Suprapubic skin (tissue), 4 donors: ENCODE measurements at regions not wholly inside any gene's neighbourhood (a gene's known extent, or its start where the extent isn't known, plus 50 kb on each side); places are given as distances from the start of the nearest gene placed in this dataset.

Experiments used
- DNase-seq, 2 donors: peaks; one replicate each; pipeline ENCODE4 v3.0.0-alpha.2; 2019; ENCODE audit warnings: low spot score in 2 of 2
- H3K27ac ChIP-seq: fragments of 200-600 bp; sonication (generic); one replicate; pipeline ENCODE4 v1.5.1; 2019
- H3K27me3 ChIP-seq: fragments of 200-600 bp; sonication (generic); one replicate; pipeline ENCODE4 v1.5.1; 2019
- H3K36me3 ChIP-seq: fragments of 200-600 bp; sonication (generic); one replicate; pipeline ENCODE4 v1.5.1; 2019
- H3K4me1 ChIP-seq: fragments of 200-600 bp; sonication (generic); one replicate; pipeline ENCODE4 v1.5.1; 2019
- H3K4me3 ChIP-seq: fragments of 200-600 bp; sonication (generic); one replicate; pipeline ENCODE4 v1.5.1; 2019; ENCODE audit warnings: mild to moderate bottlenecking
- H3K9me3 ChIP-seq: fragments of 200-600 bp; sonication (generic); one replicate; pipeline ENCODE4 v1.5.1; 2019
- EP300 ChIP-seq: sonication (generic); formaldehyde crosslinking; IDR thresholded peaks from one replicate; pipeline ENCODE4 v1.6.1; 2017; ENCODE audit warnings: antibody characterized with exemption
- POLR2A ChIP-seq, 2 donors: fragments of 450-650 bp; IDR thresholded peaks; one replicate each; pipeline ENCODE4 v1.6.1; 2017; ENCODE audit warnings: antibody characterized with exemption in 2 of 2, mild to moderate bottlenecking in 2 of 2, moderate library complexity in 2 of 2
- POLR2AphosphoS5 ChIP-seq, 3 donors: sonication (generic); formaldehyde crosslinking; IDR thresholded peaks; one replicate each; pipeline ENCODE4 v1.6.1; 2017; ENCODE audit warnings: antibody characterized with exemption in 3 of 3
- WGBS: methylation state at CpG from one replicate; pipeline ENCODE4 v1.1.5; 2018; 5-methylcytosine and 5-hydroxymethylcytosine counted together
- TF ChIP-seq, protein P1 (sequence below), 2 donors: fragments of 200-600 bp in 1 of 2; fragments of 450-650 bp in 1 of 2; sonication (generic) in 1 of 2; IDR thresholded peaks; one replicate each; pipeline ENCODE4 v1.5.1; 2016 to 2019; ENCODE audit warnings: antibody characterized with exemption in 2 of 2, mild to moderate bottlenecking in 1 of 2, moderate library complexity in 1 of 2

DNA sequence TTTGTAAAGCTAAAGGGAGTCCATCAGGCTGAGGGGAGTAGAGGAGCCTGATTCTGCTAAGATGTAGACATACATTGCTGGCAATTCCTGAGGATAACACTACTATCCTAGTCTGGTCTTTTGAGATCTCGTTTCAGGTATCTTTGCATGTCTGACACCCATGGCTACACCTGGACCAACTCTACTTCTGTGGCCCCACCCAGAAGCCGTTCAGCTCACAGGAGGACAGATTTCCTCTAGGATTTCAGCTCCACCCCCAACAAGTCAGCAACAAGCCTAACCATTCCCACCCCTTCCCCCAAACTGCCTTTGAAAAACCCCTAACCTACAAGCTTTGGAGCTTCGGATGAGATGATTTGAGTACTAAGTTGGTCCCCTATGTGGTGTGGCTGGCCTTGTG lies 848.2 kb downstream of the NLGN4X start:
- Histone ChIP-seq H3K36me3 (no peaks in the 10 kb centered on the region), H3K4me3 (no peak overlapping the region), H3K27ac (no peak overlapping the region), H3K9me3 (no peaks in the 10 kb centered on the region), H3K4me1 (no peaks in the 10 kb centered on the region), H3K27me3 (no peaks in the 10 kb centered on the region)
- TF ChIP-seq POLR2AphosphoS5 (IDR thresholded peaks at IDR 0.05) (no peak), POLR2A (IDR thresholded peaks at IDR 0.05) (no peak), EP300 (no peak)
- TF ChIP-seq, protein P1, sequence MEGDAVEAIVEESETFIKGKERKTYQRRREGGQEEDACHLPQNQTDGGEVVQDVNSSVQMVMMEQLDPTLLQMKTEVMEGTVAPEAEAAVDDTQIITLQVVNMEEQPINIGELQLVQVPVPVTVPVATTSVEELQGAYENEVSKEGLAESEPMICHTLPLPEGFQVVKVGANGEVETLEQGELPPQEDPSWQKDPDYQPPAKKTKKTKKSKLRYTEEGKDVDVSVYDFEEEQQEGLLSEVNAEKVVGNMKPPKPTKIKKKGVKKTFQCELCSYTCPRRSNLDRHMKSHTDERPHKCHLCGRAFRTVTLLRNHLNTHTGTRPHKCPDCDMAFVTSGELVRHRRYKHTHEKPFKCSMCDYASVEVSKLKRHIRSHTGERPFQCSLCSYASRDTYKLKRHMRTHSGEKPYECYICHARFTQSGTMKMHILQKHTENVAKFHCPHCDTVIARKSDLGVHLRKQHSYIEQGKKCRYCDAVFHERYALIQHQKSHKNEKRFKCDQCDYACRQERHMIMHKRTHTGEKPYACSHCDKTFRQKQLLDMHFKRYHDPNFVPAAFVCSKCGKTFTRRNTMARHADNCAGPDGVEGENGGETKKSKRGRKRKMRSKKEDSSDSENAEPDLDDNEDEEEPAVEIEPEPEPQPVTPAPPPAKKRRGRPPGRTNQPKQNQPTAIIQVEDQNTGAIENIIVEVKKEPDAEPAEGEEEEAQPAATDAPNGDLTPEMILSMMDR (IDR thresholded peaks at IDR 0.05): no peak
- 69% methylated on average over 3 of the region's 3 CpGs for WGBS
- DNase-seq: no peak

DNA sequence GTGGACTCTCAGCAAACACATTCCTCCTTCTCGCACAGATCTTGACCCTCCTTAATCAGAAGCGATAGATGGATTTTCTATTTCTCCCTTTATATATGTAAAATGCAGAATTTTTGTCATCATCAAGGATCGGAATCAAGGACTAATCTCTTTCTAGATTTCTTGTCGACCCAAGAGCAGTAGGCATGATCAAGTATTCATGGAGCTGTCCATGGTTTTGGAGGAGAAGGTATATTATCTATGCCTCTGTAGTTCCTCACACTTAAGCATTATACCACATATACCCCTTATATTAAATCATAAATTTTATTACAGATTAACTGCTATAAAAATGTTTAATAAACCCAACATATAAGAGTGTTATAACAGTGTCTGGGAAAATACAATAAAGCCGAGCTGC lies 886.8 kb downstream of the NLGN4X start:
- no peak for TF ChIP-seq POLR2A (IDR thresholded peaks at IDR 0.05)
- TF ChIP-seq EP300: no peak
- TF ChIP-seq POLR2AphosphoS5 (IDR thresholded peaks at IDR 0.05): no peak
- TF ChIP-seq, protein P1 (IDR thresholded peaks at IDR 0.05): no peak
- H3K27ac ChIP-seq: no peak overlapping the region
- no peak overlapping the region for H3K4me3 ChIP-seq
- H3K36me3 ChIP-seq: no peaks in the 10 kb centered on the region
- no peaks in the 10 kb centered on the region for H3K9me3 ChIP-seq
- no peaks in the 10 kb centered on the region for H3K27me3 ChIP-seq
- DNase-seq: no peak
- 86% methylated on average over 5 of the region's 5 CpGs for WGBS
- H3K4me1 ChIP-seq: no peaks in the 10 kb centered on the region

DNA sequence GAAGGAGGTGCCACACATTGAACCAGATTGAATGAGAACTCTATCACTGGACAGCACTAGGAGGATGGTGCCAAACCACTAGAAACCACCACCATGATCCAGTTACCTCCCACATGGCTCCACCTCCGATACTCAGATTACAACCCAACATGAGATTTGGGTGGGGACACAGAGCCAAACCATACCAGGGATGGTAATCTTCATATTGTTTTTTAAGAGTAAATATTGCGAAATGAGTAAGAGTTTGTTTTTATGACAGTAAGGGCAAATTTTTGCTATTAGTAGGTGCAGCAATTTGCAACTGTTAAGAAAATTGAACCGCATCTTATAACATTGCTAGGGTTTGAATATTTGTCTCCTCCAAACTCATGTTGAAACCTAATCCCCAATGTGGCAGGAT lies 891.5 kb downstream of the NLGN4X start:
- Histone ChIP-seq H3K27me3 (no peaks in the 10 kb centered on the region), H3K4me1 (no peaks in the 10 kb centered on the region), H3K27ac (no peak overlapping the region), H3K4me3 (no peak overlapping the region), H3K36me3 (no peaks in the 10 kb centered on the region), H3K9me3 (no peaks in the 10 kb centered on the region)
- 89% methylated on average over 3 of the region's 3 CpGs for WGBS
- TF ChIP-seq, protein P1 (IDR thresholded peaks at IDR 0.05): no peak
- TF ChIP-seq POLR2AphosphoS5 (IDR thresholded peaks at IDR 0.05) (no peak), POLR2A (IDR thresholded peaks at IDR 0.05) (no peak), EP300 (no peak)
- no peak for DNase-seq

DNA sequence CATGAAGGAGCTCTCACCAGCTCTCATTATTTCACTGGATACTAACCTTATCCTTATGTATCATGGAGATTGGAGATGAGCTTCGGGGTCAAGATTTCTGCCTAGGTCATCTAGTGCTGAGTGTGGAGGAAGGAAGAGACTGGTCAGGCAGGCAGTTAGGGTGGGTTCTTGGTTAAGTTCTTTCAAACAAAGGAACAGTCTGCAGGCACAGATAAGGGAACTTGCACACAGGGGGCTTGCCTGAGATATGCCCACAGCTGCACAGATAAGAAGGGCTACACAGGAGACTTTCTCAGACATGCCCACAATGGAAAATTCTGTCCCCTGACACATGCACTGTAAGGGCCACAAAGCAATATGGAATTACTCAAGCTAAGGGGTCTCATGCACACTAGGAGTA lies 904.1 kb downstream of the NLGN4X start:
- H3K27me3 ChIP-seq: no peaks in the 10 kb centered on the region
- DNase-seq: no peak
- TF ChIP-seq POLR2A (IDR thresholded peaks at IDR 0.05) (no peak), EP300 (no peak), POLR2AphosphoS5 (IDR thresholded peaks at IDR 0.05) (no peak)
- TF ChIP-seq, protein P1 (IDR thresholded peaks at IDR 0.05): no peak
- no peak overlapping the region for H3K4me3 ChIP-seq
- no peaks in the 10 kb centered on the region for H3K9me3 ChIP-seq
- WGBS: 50% methylated on average over 1 of the region's 1 CpG
- no peaks in the 10 kb centered on the region for H3K36me3 ChIP-seq
- no peak overlapping the region for H3K27ac ChIP-seq
- no peaks in the 10 kb centered on the region for H3K4me1 ChIP-seq

DNA sequence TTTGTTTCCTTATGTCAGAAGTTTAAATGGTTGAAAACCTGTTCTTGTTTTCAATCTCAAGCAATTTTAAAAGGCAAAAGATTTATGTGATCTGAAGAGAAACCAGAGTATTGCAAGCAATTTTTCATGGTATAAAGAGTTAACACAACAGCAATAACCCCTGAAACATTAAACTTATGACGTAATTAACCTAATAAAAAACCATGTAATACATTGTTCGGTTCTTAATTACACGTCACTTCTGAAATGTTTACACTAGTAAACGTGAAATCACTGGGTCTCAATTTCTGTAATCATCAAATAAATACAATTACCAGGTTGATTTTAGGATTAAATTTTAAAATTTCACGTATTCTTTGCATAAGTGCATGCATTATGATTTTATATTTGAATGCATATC lies 914.5 kb downstream of the NLGN4X start:
- Histone ChIP-seq H3K27ac (no peak overlapping the region), H3K4me1 (no peaks in the 10 kb centered on the region), H3K9me3 (no peaks in the 10 kb centered on the region), H3K27me3 (no peaks in the 10 kb centered on the region), H3K4me3 (no peak overlapping the region), H3K36me3 (no peaks in the 10 kb centered on the region)
- TF ChIP-seq POLR2A (IDR thresholded peaks at IDR 0.05): no peak
- TF ChIP-seq, protein P1 (IDR thresholded peaks at IDR 0.05): no peak
- TF ChIP-seq EP300: no peak
- TF ChIP-seq POLR2AphosphoS5 (IDR thresholded peaks at IDR 0.05): no peak
- WGBS: 77% methylated on average over 5 of the region's 5 CpGs
- DNase-seq: no peak
